NCI-H345 treated with DMSO at 0.1 percent for 48 hours (cell line): ENCODE measurements at regions not wholly inside any gene's neighbourhood (a gene's known extent, or its start where the extent isn't known, plus 50 kb on each side); places are given as distances from the start of the nearest gene placed in this dataset.

ENCODE experiments used
- DNase-seq: peaks from one replicate; lab custom pipeline; 2025; ENCODE audit not compliant: unreplicated experiment; lab: John Stamatoyannopoulos, UW

GRCh38 chr14:101236496-101237251, 324.6 kb upstream of the DIO3 start:
- no peak for DNase-seq

GRCh38 chr14:101237252-101237616, 324.1 kb upstream of the DIO3 start:
- no peak for DNase-seq

GRCh38 chr14:101239065-101239464, 322.2 kb upstream of the DIO3 start:
- no peak for DNase-seq

- no peak for DNase-seq
Measured at GRCh38 chr14:101241147-101241546, 320.1 kb upstream of the DIO3 start.

- no peak for DNase-seq
Measured at GRCh38 chr14:101241807-101242278, 319.5 kb upstream of the DIO3 start.

- DNase-seq = no peak
Measured at GRCh38 chr14:101242442-101243385, 318.6 kb upstream of the DIO3 start.

- no peak for DNase-seq
Measured at GRCh38 chr14:101243587-101244338, 317.5 kb upstream of the DIO3 start.

GRCh38 chr14:101246894-101247841, 314.1 kb upstream of the DIO3 start:
- DNase-seq = no peak

- no peak for DNase-seq
Measured at GRCh38 chr14:101247842-101248725, 313.2 kb upstream of the DIO3 start.

- DNase-seq = no peak
Measured at GRCh38 chr14:101248840-101249675, 312.2 kb upstream of the DIO3 start.

GRCh38 chr14:101249676-101250036, 311.6 kb upstream of the DIO3 start:
- DNase-seq = no peak

- DNase-seq = no peak
Measured at GRCh38 chr14:101250336-101250947, 310.9 kb upstream of the DIO3 start.

GRCh38 chr14:101250948-101251811, 310.1 kb upstream of the DIO3 start:
- no peak for DNase-seq

- DNase-seq = no peak
Measured at GRCh38 chr14:101251812-101252442, 309.4 kb upstream of the DIO3 start.

- DNase-seq = no peak
Measured at GRCh38 chr14:101252443-101253214, 308.7 kb upstream of the DIO3 start.

- DNase-seq = no peak
Measured at GRCh38 chr14:101253948-101254347, 307.3 kb upstream of the DIO3 start.
